Astrocyte (in vitro differentiated cells and primary cell): ENCODE measurements at regions not wholly inside any gene's neighbourhood (a gene's known extent, or its start where the extent isn't known, plus 50 kb on each side); places are given as distances from the start of the nearest gene placed in this dataset.

Experiments
- EZH2 ChIP-seq: IDR thresholded peaks from 2 replicates; pipeline ENCODE4 v1.6.1; 2012; ENCODE audit warnings: mild to moderate bottlenecking, low read length, inconsistent platforms; ENCODE audit not compliant: insufficient read depth
- TF ChIP-seq, protein P1 (sequence below): IDR thresholded peaks from 2 replicates; pipeline ENCODE4 v1.5.1; 2011; ENCODE audit warnings: low read depth, mild to moderate bottlenecking, inconsistent platforms, low read length, moderate library complexity; ENCODE audit not compliant: insufficient read depth

DNA sequence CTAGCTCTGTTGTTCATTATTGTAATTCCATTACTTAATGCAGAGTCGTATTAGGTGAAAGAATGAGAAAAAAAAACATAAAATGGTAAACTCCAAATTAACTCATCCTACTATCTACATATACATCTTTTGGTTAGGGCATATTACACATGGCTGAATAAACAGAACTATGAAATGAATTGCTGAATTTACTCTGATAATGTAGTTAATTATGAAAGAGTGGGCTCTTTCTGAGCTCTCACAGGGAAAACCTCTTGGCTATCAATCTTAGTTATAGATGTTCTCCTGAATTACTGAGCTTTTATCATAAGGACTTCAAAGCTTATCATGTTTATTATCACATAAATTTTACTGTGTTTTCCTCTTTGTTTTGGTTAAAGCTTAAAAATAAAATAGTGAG, 798.5 kb upstream of the MDGA2 start:
- TF ChIP-seq, protein P1, sequence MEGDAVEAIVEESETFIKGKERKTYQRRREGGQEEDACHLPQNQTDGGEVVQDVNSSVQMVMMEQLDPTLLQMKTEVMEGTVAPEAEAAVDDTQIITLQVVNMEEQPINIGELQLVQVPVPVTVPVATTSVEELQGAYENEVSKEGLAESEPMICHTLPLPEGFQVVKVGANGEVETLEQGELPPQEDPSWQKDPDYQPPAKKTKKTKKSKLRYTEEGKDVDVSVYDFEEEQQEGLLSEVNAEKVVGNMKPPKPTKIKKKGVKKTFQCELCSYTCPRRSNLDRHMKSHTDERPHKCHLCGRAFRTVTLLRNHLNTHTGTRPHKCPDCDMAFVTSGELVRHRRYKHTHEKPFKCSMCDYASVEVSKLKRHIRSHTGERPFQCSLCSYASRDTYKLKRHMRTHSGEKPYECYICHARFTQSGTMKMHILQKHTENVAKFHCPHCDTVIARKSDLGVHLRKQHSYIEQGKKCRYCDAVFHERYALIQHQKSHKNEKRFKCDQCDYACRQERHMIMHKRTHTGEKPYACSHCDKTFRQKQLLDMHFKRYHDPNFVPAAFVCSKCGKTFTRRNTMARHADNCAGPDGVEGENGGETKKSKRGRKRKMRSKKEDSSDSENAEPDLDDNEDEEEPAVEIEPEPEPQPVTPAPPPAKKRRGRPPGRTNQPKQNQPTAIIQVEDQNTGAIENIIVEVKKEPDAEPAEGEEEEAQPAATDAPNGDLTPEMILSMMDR: no peak
- TF ChIP-seq EZH2: no peak
